ENCODE measurements at regions not wholly inside any gene's neighbourhood (a gene's known extent, or its start where the extent isn't known, plus 50 kb on each side); places are given as distances from the start of the nearest gene placed in this dataset.

DNA sequence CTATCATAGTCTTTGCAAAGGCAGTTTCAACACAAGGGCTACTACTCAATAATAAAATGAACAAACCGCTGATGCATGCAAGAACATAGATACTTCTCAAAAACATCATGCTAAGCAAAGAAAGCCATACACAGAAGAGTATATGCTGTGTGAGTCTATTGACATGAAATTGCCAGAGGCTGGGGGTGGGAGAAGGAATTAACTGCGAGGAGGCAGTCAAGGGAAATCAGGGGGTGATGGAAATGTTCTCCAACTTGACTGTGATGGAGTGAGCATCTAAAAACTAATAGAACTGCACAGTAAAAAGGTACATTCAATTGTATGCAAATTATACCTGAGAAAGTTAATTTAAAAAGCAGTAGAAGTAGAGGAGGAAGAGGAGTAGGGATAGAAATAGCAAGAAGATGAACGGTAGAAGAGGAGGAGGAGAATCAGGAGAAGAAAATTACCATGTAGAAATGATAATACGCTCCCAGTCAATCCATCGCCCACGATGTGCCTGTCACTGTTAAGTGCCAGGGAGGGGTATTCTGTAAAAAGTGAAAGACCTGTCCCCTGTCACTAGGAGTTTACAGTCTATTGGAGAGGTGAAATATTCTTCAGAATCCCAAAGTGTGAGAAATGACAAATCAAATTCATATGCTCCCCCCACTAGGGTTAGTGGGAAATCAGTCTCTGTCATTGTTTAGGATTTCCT, 90.3 kb downstream of the B3GNT2 start:
- TF ChIP-seq POLR2AphosphoS5 (IDR thresholded peaks at IDR 0.05; ENCODE audit: low read depth, low read length) = no peak
- TF ChIP-seq CTCF (IDR thresholded peaks at IDR 0.05) = no peak
- TF ChIP-seq SIN3A (IDR thresholded peaks at IDR 0.05; ENCODE audit: borderline replicate concordance, insufficient read depth, low read depth, low read length) = no peak
- TF ChIP-seq, protein P1, sequence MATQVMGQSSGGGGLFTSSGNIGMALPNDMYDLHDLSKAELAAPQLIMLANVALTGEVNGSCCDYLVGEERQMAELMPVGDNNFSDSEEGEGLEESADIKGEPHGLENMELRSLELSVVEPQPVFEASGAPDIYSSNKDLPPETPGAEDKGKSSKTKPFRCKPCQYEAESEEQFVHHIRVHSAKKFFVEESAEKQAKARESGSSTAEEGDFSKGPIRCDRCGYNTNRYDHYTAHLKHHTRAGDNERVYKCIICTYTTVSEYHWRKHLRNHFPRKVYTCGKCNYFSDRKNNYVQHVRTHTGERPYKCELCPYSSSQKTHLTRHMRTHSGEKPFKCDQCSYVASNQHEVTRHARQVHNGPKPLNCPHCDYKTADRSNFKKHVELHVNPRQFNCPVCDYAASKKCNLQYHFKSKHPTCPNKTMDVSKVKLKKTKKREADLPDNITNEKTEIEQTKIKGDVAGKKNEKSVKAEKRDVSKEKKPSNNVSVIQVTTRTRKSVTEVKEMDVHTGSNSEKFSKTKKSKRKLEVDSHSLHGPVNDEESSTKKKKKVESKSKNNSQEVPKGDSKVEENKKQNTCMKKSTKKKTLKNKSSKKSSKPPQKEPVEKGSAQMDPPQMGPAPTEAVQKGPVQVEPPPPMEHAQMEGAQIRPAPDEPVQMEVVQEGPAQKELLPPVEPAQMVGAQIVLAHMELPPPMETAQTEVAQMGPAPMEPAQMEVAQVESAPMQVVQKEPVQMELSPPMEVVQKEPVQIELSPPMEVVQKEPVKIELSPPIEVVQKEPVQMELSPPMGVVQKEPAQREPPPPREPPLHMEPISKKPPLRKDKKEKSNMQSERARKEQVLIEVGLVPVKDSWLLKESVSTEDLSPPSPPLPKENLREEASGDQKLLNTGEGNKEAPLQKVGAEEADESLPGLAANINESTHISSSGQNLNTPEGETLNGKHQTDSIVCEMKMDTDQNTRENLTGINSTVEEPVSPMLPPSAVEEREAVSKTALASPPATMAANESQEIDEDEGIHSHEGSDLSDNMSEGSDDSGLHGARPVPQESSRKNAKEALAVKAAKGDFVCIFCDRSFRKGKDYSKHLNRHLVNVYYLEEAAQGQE (IDR thresholded peaks at IDR 0.05; ENCODE audit: insufficient read depth in 1 of 2, low read depth in 2 of 2, low read length in 1 of 2) = no peak

All from Panc1 (cell line).